Hepatocyte (in vitro differentiated cells): ENCODE measurements at regions not wholly inside any gene's neighbourhood (a gene's known extent, or its start where the extent isn't known, plus 50 kb on each side); places are given as distances from the start of the nearest gene placed in this dataset.
"Not testable (repeated sequence)": the region's sequence is repeated elsewhere in the genome, so short reads cannot be mapped to it uniquely, and the experiment has no call there.

Experiments
- DNase-seq: peaks from one replicate; pipeline ENCODE4 v3.0.0-alpha.2; 2016; ENCODE audit warnings: low spot score
- H2AFZ ChIP-seq: fragments of 200-600 bp; sonication (generic); 2 replicates; pipeline ENCODE4 v1.6.0; 2016; ENCODE audit warnings: antibody characterized with exemption, mild to moderate bottlenecking
- H3K27ac ChIP-seq: fragments of 200-600 bp; sonication (generic); 2 replicates; pipeline ENCODE4 v1.5.1; 2016; ENCODE audit warnings: mild to moderate bottlenecking
- H3K27me3 ChIP-seq: fragments of 200-600 bp; sonication (generic); 2 replicates; pipeline ENCODE4 v1.6.1; 2016
- H3K36me3 ChIP-seq: fragments of 200-600 bp; sonication (generic); replicated peaks from 2 replicates; pipeline ENCODE4 v1.5.1; 2016; ENCODE audit warnings: low read depth; ENCODE audit not compliant: insufficient read depth
- H3K4me1 ChIP-seq: fragments of 200-600 bp; sonication (generic); 2 replicates; pipeline ENCODE4 v1.5.1; 2016; ENCODE audit warnings: mild to moderate bottlenecking, moderate library complexity; ENCODE audit not compliant: insufficient read depth
- H3K4me2 ChIP-seq: fragments of 200-600 bp; sonication (generic); 2 replicates; pipeline ENCODE4 v1.6.0; 2016
- H3K4me3 ChIP-seq: fragments of 200-600 bp; sonication (generic); 2 replicates; pipeline ENCODE4 v1.5.1; 2016; ENCODE audit warnings: mild to moderate bottlenecking
- H3K79me2 ChIP-seq: fragments of 200-600 bp; sonication (generic); 2 replicates; pipeline ENCODE4 v1.6.0; 2017; ENCODE audit warnings: mild to moderate bottlenecking
- H3K9me2 ChIP-seq: fragments of 200-600 bp; sonication (generic); replicated peaks from 2 replicates; pipeline ENCODE4 v1.6.0; 2017; ENCODE audit warnings: mild to moderate bottlenecking; ENCODE audit not compliant: insufficient read depth
- H3K9me3 ChIP-seq: fragments of 200-600 bp; sonication (generic); 2 replicates; pipeline ENCODE4 v1.5.1; 2016; ENCODE audit warnings: low read depth, mild to moderate bottlenecking
- H4K20me1 ChIP-seq: fragments of 200-600 bp; sonication (generic); 2 replicates; pipeline ENCODE4 v1.6.0; 2016; ENCODE audit warnings: mild to moderate bottlenecking; ENCODE audit not compliant: insufficient read depth, poor library complexity, severe bottlenecking
- EZH2 ChIP-seq: fragments of 200-600 bp; sonication (generic); IDR thresholded peaks from 2 replicates; pipeline ENCODE4 v1.6.1; 2016; ENCODE audit warnings: antibody characterized with exemption, mild to moderate bottlenecking, borderline replicate concordance
- EZH2phosphoT487 ChIP-seq: fragments of 200-600 bp; sonication (generic); IDR thresholded peaks from one replicate; pipeline ENCODE4 v1.6.1; 2018; ENCODE audit warnings: antibody characterized with exemption, mild to moderate bottlenecking, low read depth, moderate library complexity; ENCODE audit not compliant: unreplicated experiment, severe bottlenecking
- WGBS: methylation state at CpG from one replicate; pipeline ENCODE4 v1.1.6; 2016; ENCODE audit warnings: low lambda C conversion rate; ENCODE audit errors: missing lambda C conversion rate; 5-methylcytosine and 5-hydroxymethylcytosine counted together
- TF ChIP-seq, protein P1 (sequence below): fragments of 200-600 bp; sonication (generic); IDR thresholded peaks from 2 replicates; pipeline ENCODE4 v1.5.1; 2016; ENCODE audit warnings: antibody characterized with exemption, mild to moderate bottlenecking; ENCODE audit not compliant: poor library complexity

DNA sequence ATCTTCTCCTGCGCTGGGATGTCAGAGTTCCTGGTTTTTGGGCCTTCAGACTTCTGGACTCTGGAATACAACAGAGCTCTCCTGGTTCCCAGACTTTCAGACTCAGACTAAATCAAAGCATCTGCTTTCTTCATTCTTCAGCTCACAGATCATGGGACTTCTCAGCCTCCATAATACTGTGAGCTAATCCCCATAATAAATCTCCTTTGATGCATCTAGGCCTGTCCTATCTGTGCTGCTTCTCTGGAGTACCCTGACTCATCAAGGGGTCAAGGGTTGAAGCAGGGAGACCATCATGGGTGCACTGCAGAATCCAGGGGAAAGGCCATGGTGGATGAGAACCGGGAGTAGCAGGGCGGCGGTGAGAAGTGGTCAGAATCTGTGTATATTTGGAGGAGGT is 1094.1 kb upstream of the TMEM132C start:
- no peaks in the 10 kb centered on the region for H3K4me1 ChIP-seq
- H3K36me3 ChIP-seq: no peaks in the 10 kb centered on the region
- H3K27me3 ChIP-seq: no peaks in the 10 kb centered on the region
- TF ChIP-seq EZH2 (no peak), EZH2phosphoT487 (no peak)
- TF ChIP-seq, protein P1, sequence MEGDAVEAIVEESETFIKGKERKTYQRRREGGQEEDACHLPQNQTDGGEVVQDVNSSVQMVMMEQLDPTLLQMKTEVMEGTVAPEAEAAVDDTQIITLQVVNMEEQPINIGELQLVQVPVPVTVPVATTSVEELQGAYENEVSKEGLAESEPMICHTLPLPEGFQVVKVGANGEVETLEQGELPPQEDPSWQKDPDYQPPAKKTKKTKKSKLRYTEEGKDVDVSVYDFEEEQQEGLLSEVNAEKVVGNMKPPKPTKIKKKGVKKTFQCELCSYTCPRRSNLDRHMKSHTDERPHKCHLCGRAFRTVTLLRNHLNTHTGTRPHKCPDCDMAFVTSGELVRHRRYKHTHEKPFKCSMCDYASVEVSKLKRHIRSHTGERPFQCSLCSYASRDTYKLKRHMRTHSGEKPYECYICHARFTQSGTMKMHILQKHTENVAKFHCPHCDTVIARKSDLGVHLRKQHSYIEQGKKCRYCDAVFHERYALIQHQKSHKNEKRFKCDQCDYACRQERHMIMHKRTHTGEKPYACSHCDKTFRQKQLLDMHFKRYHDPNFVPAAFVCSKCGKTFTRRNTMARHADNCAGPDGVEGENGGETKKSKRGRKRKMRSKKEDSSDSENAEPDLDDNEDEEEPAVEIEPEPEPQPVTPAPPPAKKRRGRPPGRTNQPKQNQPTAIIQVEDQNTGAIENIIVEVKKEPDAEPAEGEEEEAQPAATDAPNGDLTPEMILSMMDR: no peak
- H3K4me2 ChIP-seq: no peak overlapping the region
- no peaks in the 10 kb centered on the region for H3K9me3 ChIP-seq
- no peak overlapping the region for H3K27ac ChIP-seq
- WGBS: 85% methylated on average over 4 of the region's 4 CpGs
- peak; percentile 16 for DNase-seq
- H4K20me1 ChIP-seq: no peaks in the 10 kb centered on the region
- no peak overlapping the region for H2AFZ ChIP-seq
- no peaks in the 10 kb centered on the region for H3K79me2 ChIP-seq
- no peak overlapping the region for H3K4me3 ChIP-seq
- no peaks in the 10 kb centered on the region for H3K9me2 ChIP-seq

DNA sequence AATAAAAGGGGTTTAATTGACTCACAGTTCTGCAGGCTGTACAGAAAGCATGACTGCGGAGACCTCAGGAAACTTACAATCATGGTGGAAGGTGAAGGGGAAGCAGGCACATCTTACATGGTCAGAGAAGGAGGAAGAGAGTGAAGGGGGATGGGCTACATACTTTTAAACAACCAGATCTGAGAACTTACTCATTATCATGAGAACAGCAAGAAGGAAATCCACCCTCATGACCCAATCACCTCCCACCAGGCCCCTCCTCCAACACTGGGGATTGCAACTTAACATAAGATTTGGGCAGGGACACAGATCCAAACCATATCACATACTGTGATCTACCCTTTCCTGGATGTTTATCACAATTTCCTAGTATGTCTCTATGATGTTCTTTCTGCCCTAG is 1093.0 kb upstream of the TMEM132C start:
- H3K79me2 ChIP-seq, H3K27me3 ChIP-seq, H3K36me3 ChIP-seq, H3K9me2 ChIP-seq, H4K20me1 ChIP-seq, H3K4me3 ChIP-seq, H3K4me1 ChIP-seq, H3K27ac ChIP-seq, DNase-seq, H3K4me2 ChIP-seq, H3K9me3 ChIP-seq, H2AFZ ChIP-seq: not testable (repeated sequence)
- WGBS: 95% methylated on average over 1 of the region's 1 CpG

DNA sequence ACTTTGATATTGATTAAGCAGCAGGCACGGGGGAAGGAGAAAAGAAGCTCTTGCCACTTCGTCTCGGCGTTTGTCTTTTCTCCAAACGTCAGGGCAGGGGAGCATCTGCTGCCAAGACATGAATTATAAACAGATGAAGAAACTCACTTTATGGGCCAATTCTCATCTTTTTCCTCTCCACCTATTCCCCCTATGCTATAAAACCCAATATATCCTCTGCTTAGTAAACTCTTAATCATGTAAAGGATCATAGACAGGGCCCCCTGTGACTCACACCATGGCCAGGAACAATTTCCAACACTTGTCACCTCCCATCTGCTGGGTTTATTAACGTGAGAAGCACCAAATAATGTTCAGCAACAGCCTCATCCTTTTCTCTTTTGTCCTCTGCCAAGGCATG is 1092.1 kb upstream of the TMEM132C start:
- Histone ChIP-seq H4K20me1 (no peaks in the 10 kb centered on the region), H2AFZ (no peak overlapping the region), H3K79me2 (no peaks in the 10 kb centered on the region), H3K4me3 (no peak overlapping the region), H3K9me3 (no peaks in the 10 kb centered on the region), H3K9me2 (no peaks in the 10 kb centered on the region), H3K36me3 (no peaks in the 10 kb centered on the region), H3K4me2 (no peak overlapping the region), H3K4me1 (no peaks in the 10 kb centered on the region), H3K27me3 (no peaks in the 10 kb centered on the region), H3K27ac (no peak overlapping the region)
- WGBS: 75% methylated on average over 6 of the region's 6 CpGs
- TF ChIP-seq EZH2phosphoT487 (no peak), EZH2 (no peak)
- TF ChIP-seq, protein P1: no peak
- no peak for DNase-seq

DNA sequence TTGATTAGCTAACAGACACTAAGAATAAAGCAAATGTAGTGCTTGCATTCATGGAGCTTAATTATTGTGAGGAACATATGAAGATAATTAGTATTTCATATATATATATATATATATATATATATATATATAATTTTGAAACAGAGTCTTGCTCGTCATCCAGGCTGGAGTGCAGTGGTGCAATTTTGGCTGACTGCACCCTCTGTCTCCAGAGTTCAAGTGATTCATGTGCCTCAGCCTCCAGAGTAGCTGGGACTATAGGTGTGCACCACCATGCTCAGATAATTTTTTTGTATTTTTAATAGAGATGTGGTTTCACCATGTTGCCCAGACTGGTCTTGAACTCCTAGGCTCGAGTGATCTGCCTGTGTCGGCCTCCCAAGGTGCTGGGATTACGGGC is 1091.6 kb upstream of the TMEM132C start:
- Histone ChIP-seq H2AFZ (no peak overlapping the region), H3K4me3 (no peak overlapping the region), H3K9me2 (no peaks in the 10 kb centered on the region), H4K20me1 (no peaks in the 10 kb centered on the region), H3K4me2 (no peak overlapping the region), H3K79me2 (no peaks in the 10 kb centered on the region), H3K27ac (no peak overlapping the region), H3K36me3 (no peaks in the 10 kb centered on the region), H3K27me3 (no peaks in the 10 kb centered on the region), H3K9me3 (no peaks in the 10 kb centered on the region), H3K4me1 (no peaks in the 10 kb centered on the region)
- 98% methylated on average over 4 of the region's 4 CpGs for WGBS
- TF ChIP-seq EZH2phosphoT487 (no peak), EZH2 (no peak)
- TF ChIP-seq, protein P1: no peak
- no peak for DNase-seq
